ENCODE measurements at regions not wholly inside any gene's neighbourhood (a gene's known extent, or its start where the extent isn't known, plus 50 kb on each side); places are given as distances from the start of the nearest gene placed in this dataset.

GRCh38 chr3:66898155-66898554 is 100.0 kb upstream of the KBTBD8 start:
- DNase-seq (no peak), FAIRE-seq (no peak)
- H3K27me3 ChIP-seq (ENCODE audit: control insufficient read depth, insufficient read depth, low read length), result no peaks in the 10 kb centered on the region
- no peak overlapping the region for H3K9ac ChIP-seq (ENCODE audit: low read length in 3 of 3)
- no peaks in the 10 kb centered on the region for H3K36me3 ChIP-seq (ENCODE audit: control insufficient read depth in 2 of 3, insufficient read depth in 3 of 3, low read length in 3 of 3)
- no peak overlapping the region for H3K27ac ChIP-seq (ENCODE audit: low read depth in 2 of 2, low read length in 2 of 2)
- H3K4me3 ChIP-seq (ENCODE audit: low read length in 3 of 3), result no peak overlapping the region
- intact Hi-C loops (cut with DNase I), result no loop called here
- H3K9me3 ChIP-seq (ENCODE audit: control insufficient read depth in 2 of 3, insufficient read depth in 1 of 3, low read length in 3 of 3), result peaks cover 0 to 21% (median 9%) of the 10 kb centered on the region in 3 donors
- TF ChIP-seq CTCF (IDR thresholded peaks at IDR 0.05; ENCODE audit: borderline replicate concordance, extremely low read depth, insufficient read depth), result no peak
- H3K4me1 ChIP-seq (ENCODE audit: control insufficient read depth in 2 of 3, insufficient read depth in 2 of 3, low read depth in 1 of 3, low read length in 3 of 3), result no peaks in the 10 kb centered on the region

- Histone ChIP-seq H3K9ac (ENCODE audit: low read length in 3 of 3) (no peak overlapping the region), H3K4me3 (ENCODE audit: low read length in 3 of 3) (no peak overlapping the region), H3K9me3 (ENCODE audit: control insufficient read depth in 2 of 3, insufficient read depth in 1 of 3, low read length in 3 of 3) (peaks cover 0 to 11% (median 9%) of the 10 kb centered on the region in 3 donors), H3K4me1 (ENCODE audit: control insufficient read depth in 2 of 3, insufficient read depth in 2 of 3, low read depth in 1 of 3, low read length in 3 of 3) (no peaks in the 10 kb centered on the region), H3K36me3 (ENCODE audit: control insufficient read depth in 2 of 3, insufficient read depth in 3 of 3, low read length in 3 of 3) (no peaks in the 10 kb centered on the region), H3K27me3 (ENCODE audit: control insufficient read depth, insufficient read depth, low read length) (no peaks in the 10 kb centered on the region), H3K27ac (ENCODE audit: low read depth in 2 of 2, low read length in 2 of 2) (no peak overlapping the region)
- FAIRE-seq (no peak), DNase-seq (no peak)
- TF ChIP-seq CTCF (IDR thresholded peaks at IDR 0.05; ENCODE audit: borderline replicate concordance, extremely low read depth, insufficient read depth), result no peak
- intact Hi-C loops (cut with DNase I), result no loop called here
Measured at GRCh38 chr3:66904336-66904735, 93.8 kb upstream of the KBTBD8 start.

- FAIRE-seq, result no peak
- H3K27ac ChIP-seq (ENCODE audit: low read depth in 2 of 2, low read length in 2 of 2), result no peak overlapping the region
Measured at GRCh38 chr3:66904831-66905493, 93.1 kb upstream of the KBTBD8 start.

More at GRCh38 chr3:66904831-66905493, 93.1 kb upstream of the KBTBD8 start:
- no peaks in the 10 kb centered on the region for H3K27me3 ChIP-seq (ENCODE audit: control insufficient read depth, insufficient read depth, low read length)
- intact Hi-C loops (cut with DNase I), result no loop called here
- H3K4me3 ChIP-seq (ENCODE audit: low read length in 3 of 3), result no peak overlapping the region
- no peak overlapping the region for H3K9ac ChIP-seq (ENCODE audit: low read length in 3 of 3)
- peak in 2 of 5 donors; percentile 38 to 52 for DNase-seq
- H3K9me3 ChIP-seq (ENCODE audit: control insufficient read depth in 2 of 3, insufficient read depth in 1 of 3, low read length in 3 of 3), result peaks cover 0 to 11% (median 5%) of the 10 kb centered on the region in 3 donors
- no peaks in the 10 kb centered on the region for H3K36me3 ChIP-seq (ENCODE audit: control insufficient read depth in 2 of 3, insufficient read depth in 3 of 3, low read length in 3 of 3)
- no peaks in the 10 kb centered on the region for H3K4me1 ChIP-seq (ENCODE audit: control insufficient read depth in 2 of 3, insufficient read depth in 2 of 3, low read depth in 1 of 3, low read length in 3 of 3)
- TF ChIP-seq CTCF (IDR thresholded peaks at IDR 0.05; ENCODE audit: borderline replicate concordance, extremely low read depth, insufficient read depth), result no peak

Data from kidney (tissue), 13 donors.